ENCODE measurements at regions not wholly inside any gene's neighbourhood (a gene's known extent, or its start where the extent isn't known, plus 50 kb on each side); places are given as distances from the start of the nearest gene placed in this dataset.

DNA sequence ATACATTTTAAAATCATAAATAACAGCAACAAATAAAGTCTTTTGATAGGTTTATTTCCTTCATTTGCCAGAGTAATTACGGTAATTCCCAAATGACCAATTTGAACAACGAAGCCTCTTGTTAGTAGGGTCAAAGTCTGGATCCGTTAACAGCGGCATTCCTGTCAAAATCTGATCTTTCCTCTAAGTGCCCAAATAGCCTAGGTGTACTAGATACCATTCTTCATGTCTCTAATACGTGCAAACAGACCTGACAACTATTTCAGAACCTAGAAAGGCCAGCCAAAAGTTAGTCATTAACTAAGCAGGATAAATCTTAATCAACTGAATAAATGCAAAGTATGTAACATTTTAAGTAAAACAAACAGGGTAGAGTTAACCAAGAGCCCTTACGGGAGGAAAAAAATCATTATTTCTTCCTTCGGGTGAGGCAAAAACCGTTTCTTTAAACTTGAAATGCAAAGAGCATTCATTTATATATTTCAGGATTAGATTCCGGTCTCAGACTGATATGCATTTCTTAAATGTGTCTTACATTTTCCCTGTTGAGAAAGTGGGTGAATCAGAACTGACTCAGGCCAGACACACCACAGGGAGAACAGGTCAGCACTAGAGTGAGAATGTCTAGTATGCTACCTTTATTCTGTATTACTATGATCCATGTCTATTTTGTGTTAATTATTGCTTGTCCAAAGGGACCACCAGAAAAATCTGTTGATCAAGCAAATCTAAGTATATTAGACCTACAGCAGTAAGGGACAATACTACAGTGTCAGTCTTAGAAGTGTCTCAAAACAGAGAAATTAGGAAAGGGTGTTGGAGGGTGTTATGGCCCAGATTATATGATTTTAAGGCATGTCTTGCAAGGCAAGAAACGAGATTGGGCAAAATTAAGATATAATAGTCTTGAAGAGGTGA lies 141.5 kb upstream of the NDUFV2 start:
- H3K4me1 ChIP-seq (ENCODE audit: insufficient read depth, low read length) = no peaks in the 10 kb centered on the region
- H3K4me3 ChIP-seq (ENCODE audit: low read depth in 1 of 2, low read length in 2 of 2) = no peak overlapping the region

GRCh38 chr18:8962192-8962779 lies 140.2 kb upstream of the NDUFV2 start:
- no peak overlapping the region for H2AFZ ChIP-seq (ENCODE audit: low read depth, low read length)

More for the DNA sequence above, 141.5 kb upstream of the NDUFV2 start:
- Histone ChIP-seq H3K36me3 (ENCODE audit: insufficient read depth, low read length) (no peaks in the 10 kb centered on the region), H4K20me1 (ENCODE audit: insufficient read depth, low read length) (no peaks in the 10 kb centered on the region), H3K27me3 (ENCODE audit: insufficient read depth, low read length, poor library complexity) (no peaks in the 10 kb centered on the region), H2AFZ (ENCODE audit: low read depth, low read length) (no peak overlapping the region), H3K4me2 (ENCODE audit: insufficient read depth, low read length) (no peak overlapping the region), H3K9me3 (ENCODE audit: insufficient read depth, low read length, severe bottlenecking) (no peaks in the 10 kb centered on the region), H3K27ac (ENCODE audit: low read length) (no peak overlapping the region), H3K79me2 (ENCODE audit: insufficient read depth, low read length) (no peaks in the 10 kb centered on the region), H3K9ac (ENCODE audit: low read depth, low read length) (no peak overlapping the region)
- TF ChIP-seq, protein P1, sequence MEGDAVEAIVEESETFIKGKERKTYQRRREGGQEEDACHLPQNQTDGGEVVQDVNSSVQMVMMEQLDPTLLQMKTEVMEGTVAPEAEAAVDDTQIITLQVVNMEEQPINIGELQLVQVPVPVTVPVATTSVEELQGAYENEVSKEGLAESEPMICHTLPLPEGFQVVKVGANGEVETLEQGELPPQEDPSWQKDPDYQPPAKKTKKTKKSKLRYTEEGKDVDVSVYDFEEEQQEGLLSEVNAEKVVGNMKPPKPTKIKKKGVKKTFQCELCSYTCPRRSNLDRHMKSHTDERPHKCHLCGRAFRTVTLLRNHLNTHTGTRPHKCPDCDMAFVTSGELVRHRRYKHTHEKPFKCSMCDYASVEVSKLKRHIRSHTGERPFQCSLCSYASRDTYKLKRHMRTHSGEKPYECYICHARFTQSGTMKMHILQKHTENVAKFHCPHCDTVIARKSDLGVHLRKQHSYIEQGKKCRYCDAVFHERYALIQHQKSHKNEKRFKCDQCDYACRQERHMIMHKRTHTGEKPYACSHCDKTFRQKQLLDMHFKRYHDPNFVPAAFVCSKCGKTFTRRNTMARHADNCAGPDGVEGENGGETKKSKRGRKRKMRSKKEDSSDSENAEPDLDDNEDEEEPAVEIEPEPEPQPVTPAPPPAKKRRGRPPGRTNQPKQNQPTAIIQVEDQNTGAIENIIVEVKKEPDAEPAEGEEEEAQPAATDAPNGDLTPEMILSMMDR (IDR thresholded peaks at IDR 0.05; ENCODE audit: borderline replicate concordance, extremely low read depth, low read length, poor library complexity, severe bottlenecking) = no peak
- TF ChIP-seq EZH2 (IDR thresholded peaks at IDR 0.05; ENCODE audit: borderline replicate concordance, low read depth, low read length, severe bottlenecking) = no peak
- no peak for DNase-seq
- ATAC-seq (ENCODE audit: insufficient read depth, low read depth) = no peak

DNA sequence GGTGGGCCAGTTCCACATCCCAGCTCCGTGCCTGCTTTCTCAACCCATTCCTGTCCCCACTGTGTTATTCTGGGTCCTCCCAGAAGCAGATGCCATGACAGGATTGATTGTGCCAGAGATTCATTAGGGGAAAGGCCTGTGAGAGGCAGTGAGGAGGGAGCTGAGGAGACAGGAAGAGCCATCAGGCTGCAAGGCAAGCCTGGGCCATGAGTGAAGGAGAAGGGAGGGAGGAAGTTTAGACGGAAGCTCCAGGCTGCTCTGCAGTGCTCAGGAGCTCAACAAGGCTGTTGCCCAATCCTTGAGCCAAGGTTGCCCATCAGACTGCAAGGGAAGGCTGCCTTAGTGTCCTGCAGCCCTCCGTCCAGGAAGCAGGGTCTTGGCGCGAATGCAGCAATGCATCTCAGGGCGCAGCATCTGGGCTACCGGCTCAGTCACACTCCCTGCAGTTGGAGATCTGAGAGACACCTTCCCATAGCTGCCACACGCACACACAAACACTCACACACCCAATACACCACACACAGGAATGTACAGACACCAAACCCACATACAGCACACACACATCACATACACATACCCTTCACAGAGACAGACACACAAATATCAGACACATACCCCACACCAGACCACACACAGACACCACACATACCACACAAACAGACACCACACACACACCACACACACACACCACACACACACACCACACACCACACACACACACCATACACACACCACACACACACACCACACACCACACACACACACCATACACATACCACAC lies 139.5 kb upstream of the NDUFV2 start:
- ATAC-seq (ENCODE audit: insufficient read depth, low read depth) = no peak; the same call in 2 of the 3 replicates
- no peaks in the 10 kb centered on the region for H3K27me3 ChIP-seq (ENCODE audit: insufficient read depth, low read length, poor library complexity)
- no peak overlapping the region for H3K4me3 ChIP-seq (ENCODE audit: low read depth in 1 of 2, low read length in 2 of 2)
- H2AFZ ChIP-seq (ENCODE audit: low read depth, low read length) = no peak overlapping the region
- H4K20me1 ChIP-seq (ENCODE audit: insufficient read depth, low read length) = no peaks in the 10 kb centered on the region
- H3K9me3 ChIP-seq (ENCODE audit: insufficient read depth, low read length, severe bottlenecking) = no peaks in the 10 kb centered on the region
- no peak overlapping the region for H3K4me2 ChIP-seq (ENCODE audit: insufficient read depth, low read length)
- no peaks in the 10 kb centered on the region for H3K4me1 ChIP-seq (ENCODE audit: insufficient read depth, low read length)
- TF ChIP-seq, protein P1 (IDR thresholded peaks at IDR 0.05; ENCODE audit: borderline replicate concordance, extremely low read depth, low read length, poor library complexity, severe bottlenecking) = no peak
- TF ChIP-seq EZH2 (IDR thresholded peaks at IDR 0.05; ENCODE audit: borderline replicate concordance, low read depth, low read length, severe bottlenecking) = no peak
- no peak overlapping the region for H3K9ac ChIP-seq (ENCODE audit: low read depth, low read length)
- no peak overlapping the region for H3K27ac ChIP-seq (ENCODE audit: low read length)
- no peaks in the 10 kb centered on the region for H3K36me3 ChIP-seq (ENCODE audit: insufficient read depth, low read length)
- DNase-seq = no peak
- H3K79me2 ChIP-seq (ENCODE audit: insufficient read depth, low read length) = no peaks in the 10 kb centered on the region

More at GRCh38 chr18:8962192-8962779, 140.2 kb upstream of the NDUFV2 start:
- Histone ChIP-seq H3K9ac (ENCODE audit: low read depth, low read length) (no peak overlapping the region), H3K4me1 (ENCODE audit: insufficient read depth, low read length) (no peaks in the 10 kb centered on the region), H3K27ac (ENCODE audit: low read length) (no peak overlapping the region), H3K4me3 (ENCODE audit: low read depth in 1 of 2, low read length in 2 of 2) (no peak overlapping the region), H3K36me3 (ENCODE audit: insufficient read depth, low read length) (no peaks in the 10 kb centered on the region), H4K20me1 (ENCODE audit: insufficient read depth, low read length) (no peaks in the 10 kb centered on the region), H3K9me3 (ENCODE audit: insufficient read depth, low read length, severe bottlenecking) (no peaks in the 10 kb centered on the region), H3K27me3 (ENCODE audit: insufficient read depth, low read length, poor library complexity) (no peaks in the 10 kb centered on the region), H3K79me2 (ENCODE audit: insufficient read depth, low read length) (no peaks in the 10 kb centered on the region), H3K4me2 (ENCODE audit: insufficient read depth, low read length) (no peak overlapping the region)
- no peak for DNase-seq
- TF ChIP-seq, protein P1 (IDR thresholded peaks at IDR 0.05; ENCODE audit: borderline replicate concordance, extremely low read depth, low read length, poor library complexity, severe bottlenecking) = no peak
- no peak for TF ChIP-seq EZH2 (IDR thresholded peaks at IDR 0.05; ENCODE audit: borderline replicate concordance, low read depth, low read length, severe bottlenecking)
- peak; percentile 35; the same call in 1 of the 3 replicates for ATAC-seq (ENCODE audit: insufficient read depth, low read depth)

All from DND-41 (cell line).